AG09309 (cell line): ENCODE measurements at regions not wholly inside any gene's neighbourhood (a gene's known extent, or its start where the extent isn't known, plus 50 kb on each side); places are given as distances from the start of the nearest gene placed in this dataset.

Source experiments
- DNase-seq: peaks from one replicate; pipeline ENCODE4 v3.0.0-alpha.2; 2010; ENCODE audit warnings: low read depth
- H3K4me3 ChIP-seq: 2 replicates; pipeline ENCODE4 v1.5.1; 2011; ENCODE audit warnings: mild to moderate bottlenecking, low read depth, low read length, moderate library complexity; ENCODE audit not compliant: control insufficient read depth
- CTCF ChIP-seq: IDR thresholded peaks from 2 replicates; pipeline ENCODE4 v1.5.1; 2011; ENCODE audit warnings: mild to moderate bottlenecking, low read depth, low read length, inconsistent platforms; ENCODE audit not compliant: insufficient read depth, control insufficient read depth; ENCODE audit errors: missing control alignments

GRCh38 chr3:34264337-34265041 lies 466.1 kb downstream of the PDCD6IP start:
- TF ChIP-seq CTCF = no peak
- H3K4me3 ChIP-seq = no peak overlapping the region
- no peak for DNase-seq

- no peak for TF ChIP-seq CTCF
- no peak for DNase-seq
Observed at GRCh38 chr3:34267088-34267487, 468.7 kb downstream of the PDCD6IP start.

GRCh38 chr3:34268032-34268709 lies 469.7 kb downstream of the PDCD6IP start:
- no peak for DNase-seq
- H3K4me3 ChIP-seq = no peak overlapping the region
- no peak for TF ChIP-seq CTCF

More at GRCh38 chr3:34267088-34267487, 468.7 kb downstream of the PDCD6IP start:
- no peak overlapping the region for H3K4me3 ChIP-seq

GRCh38 chr3:34275811-34276210 lies 477.4 kb downstream of the PDCD6IP start:
- no peak for DNase-seq
- no peak overlapping the region for H3K4me3 ChIP-seq
- TF ChIP-seq CTCF = no peak

- no peak for TF ChIP-seq CTCF
- DNase-seq = no peak
- no peak overlapping the region for H3K4me3 ChIP-seq
Observed at GRCh38 chr3:34276342-34276741, 477.9 kb downstream of the PDCD6IP start.

- no peak for DNase-seq
- no peak overlapping the region for H3K4me3 ChIP-seq
- TF ChIP-seq CTCF = no peak
Observed at GRCh38 chr3:34277110-34277509, 478.7 kb downstream of the PDCD6IP start.
